ENCODE measurements at regions not wholly inside any gene's neighbourhood (a gene's known extent, or its start where the extent isn't known, plus 50 kb on each side); places are given as distances from the start of the nearest gene placed in this dataset.

DNA sequence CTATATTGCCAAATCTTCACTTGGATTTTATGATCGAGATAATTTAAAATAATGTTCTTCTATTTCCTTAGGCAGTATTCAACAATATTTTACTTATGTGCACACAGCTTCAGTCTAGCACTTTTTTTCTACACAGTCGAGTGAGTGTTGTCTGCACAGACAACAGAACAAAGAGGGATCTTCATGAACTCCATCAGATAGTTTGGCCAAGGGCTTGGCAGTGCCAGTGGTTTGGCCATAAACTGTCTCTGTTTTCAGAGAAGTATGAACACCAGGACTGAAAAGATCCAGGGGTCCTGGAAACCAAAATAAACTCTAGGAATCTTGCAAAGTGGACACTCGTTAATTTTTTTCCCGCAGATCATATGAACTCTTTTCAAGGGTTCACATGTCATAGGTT, 547.3 kb downstream of the PLCL1 start:
- DNase-seq (ENCODE audit: low read depth, low spot score) = no peak

GRCh38 chr2:198347946-198348345, 543.6 kb downstream of the PLCL1 start:
- no peak for DNase-seq (ENCODE audit: low read depth, low spot score)

DNA sequence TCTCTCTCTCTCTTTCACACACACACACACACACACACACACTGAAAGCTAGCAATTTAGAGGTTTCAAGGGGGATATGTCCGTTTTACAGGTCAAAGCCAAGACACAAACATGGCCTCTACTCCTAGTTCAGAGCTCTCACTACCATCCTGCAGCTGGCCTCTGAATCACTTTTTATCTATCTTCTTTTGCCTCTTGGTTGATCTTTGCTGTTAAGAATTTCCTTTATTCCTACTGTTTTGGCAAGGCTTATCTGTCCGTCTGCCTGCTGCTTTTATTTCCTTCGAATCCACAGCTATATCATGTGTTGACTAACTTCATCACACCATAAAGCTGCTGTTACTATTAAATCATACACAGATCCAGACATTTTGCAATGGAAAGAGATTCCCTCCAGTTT, 543.0 kb downstream of the PLCL1 start:
- no peak for DNase-seq (ENCODE audit: low read depth, low spot score)

DNA sequence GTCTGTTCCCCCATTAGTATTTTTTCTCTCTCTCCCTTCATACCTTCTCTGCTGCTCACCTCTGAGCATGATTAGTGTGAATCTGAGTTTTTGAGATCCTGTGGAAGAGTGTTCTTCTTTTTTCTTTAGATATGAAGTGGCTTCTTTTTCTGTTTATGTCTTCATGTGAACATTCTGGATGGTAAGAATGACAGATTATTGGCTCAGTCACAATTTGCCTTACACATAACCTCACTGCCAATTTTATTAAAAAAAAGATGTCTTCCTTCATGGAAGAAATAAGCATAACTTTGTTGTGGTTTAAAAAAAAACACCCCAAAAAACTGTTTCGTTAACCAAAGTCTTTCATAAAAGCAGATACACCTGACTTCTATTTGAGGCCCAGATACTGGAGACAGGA, 539.1 kb downstream of the PLCL1 start:
- no peak for DNase-seq (ENCODE audit: low read depth, low spot score)

DNA sequence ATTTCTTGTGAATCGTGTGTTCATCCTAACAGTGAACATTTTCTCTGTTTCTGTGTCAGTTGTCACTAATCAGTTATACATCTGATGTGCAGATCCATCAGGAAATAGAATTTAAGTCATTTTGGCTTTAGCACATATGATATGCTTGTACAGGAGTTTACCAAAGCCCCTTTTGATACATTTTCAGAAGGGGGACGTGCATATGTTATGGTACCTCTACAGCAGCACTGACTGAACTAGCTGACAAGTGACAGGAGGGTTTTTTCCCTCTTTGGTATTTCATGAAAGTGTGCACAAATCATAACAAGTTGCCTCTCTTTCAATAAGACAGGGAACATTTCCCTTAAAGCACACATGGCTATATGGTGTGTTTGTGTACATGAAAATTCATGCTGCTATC, 536.5 kb downstream of the PLCL1 start:
- DNase-seq (ENCODE audit: low read depth, low spot score) = no peak

- DNase-seq (ENCODE audit: low read depth, low spot score) = no peak
These were observed 534.7 kb downstream of the PLCL1 start for GRCh38 chr2:198339116-198339515.

DNA sequence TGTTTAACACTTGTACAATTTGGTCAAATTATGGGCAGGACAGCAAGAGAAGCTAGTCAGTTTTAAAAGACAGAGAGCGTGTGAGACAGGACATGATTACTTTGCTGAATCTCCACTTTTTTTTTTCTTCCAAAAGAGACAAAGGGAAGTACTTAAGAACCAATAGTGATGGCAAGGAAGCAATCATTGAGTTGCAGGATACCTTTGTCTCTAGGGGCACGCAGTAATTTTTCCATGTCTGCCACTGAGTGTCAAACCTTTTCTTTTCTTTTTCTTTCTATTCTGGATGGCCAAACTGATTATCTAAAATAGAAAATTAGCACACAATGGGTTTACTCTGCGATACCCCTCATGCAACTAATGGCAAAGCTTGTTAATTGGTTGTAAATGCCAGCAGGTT, 533.0 kb downstream of the PLCL1 start:
- no peak for DNase-seq (ENCODE audit: low read depth, low spot score)

DNA sequence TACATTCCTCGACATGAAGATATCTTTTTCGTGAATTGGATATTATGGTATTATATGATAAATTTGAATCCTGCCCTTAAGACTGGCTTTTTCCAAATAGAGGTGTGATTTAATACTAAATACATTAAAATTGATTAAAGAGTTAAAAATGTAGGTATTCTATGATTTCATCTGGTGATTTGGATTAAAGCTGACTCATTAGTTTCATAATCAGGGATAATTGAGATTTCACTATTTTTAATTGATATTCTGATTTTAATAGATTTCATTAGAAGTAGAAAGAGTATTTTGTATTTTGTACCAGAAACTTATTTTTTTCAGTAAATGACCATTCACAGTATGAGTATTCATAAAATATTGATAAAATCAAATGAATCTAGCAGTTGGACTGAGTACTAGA, 524.1 kb downstream of the PLCL1 start:
- DNase-seq (ENCODE audit: low read depth, low spot score) = no peak

GRCh38 chr2:198327526-198327925, 523.1 kb downstream of the PLCL1 start:
- no peak for DNase-seq (ENCODE audit: low read depth, low spot score)

- DNase-seq (ENCODE audit: low read depth, low spot score) = no peak
These were observed 522.0 kb downstream of the PLCL1 start for GRCh38 chr2:198326431-198326830.

DNA sequence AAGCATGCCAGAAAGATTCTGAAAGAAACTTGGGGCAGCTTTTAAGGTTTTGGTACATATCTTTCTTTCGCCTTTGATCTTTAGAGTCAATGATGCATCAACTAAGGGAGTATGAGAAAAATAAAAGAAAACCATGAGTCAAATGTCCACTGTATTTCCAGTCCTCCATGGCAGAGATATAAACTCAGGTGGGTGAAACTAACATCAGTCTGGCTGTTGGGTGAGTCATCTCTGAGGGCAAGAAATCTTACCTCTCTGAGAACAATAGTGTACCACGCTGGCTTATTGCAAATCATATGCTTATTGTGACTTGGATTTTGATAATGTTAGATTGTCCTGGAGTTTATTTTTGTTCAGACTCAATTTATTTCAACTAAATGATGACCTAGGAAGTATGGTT, 521.0 kb downstream of the PLCL1 start:
- DNase-seq (ENCODE audit: low read depth, low spot score) = no peak

- DNase-seq (ENCODE audit: low read depth, low spot score) = no peak
These were observed 519.7 kb downstream of the PLCL1 start for GRCh38 chr2:198324071-198324470.

DNA sequence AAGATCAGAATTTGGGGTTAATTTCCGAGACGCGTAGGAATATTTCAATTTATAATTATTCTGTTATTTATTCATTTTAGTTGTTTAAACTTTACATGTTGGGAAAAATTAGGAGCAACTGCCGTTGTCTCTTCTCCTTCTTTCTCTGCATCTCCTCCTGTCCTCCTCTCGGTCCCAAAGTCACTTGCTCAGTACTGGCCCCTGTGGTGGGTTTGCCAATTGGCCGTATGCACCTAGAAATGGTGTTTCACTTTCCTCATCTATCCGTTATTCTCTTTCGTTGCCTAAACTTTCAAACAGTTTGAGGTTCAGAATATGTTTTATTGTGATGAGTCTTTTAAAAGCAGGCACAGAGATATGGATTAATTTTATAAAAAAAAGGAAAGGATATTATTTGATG, 517.9 kb downstream of the PLCL1 start:
- no peak for DNase-seq (ENCODE audit: low read depth, low spot score)

DNA sequence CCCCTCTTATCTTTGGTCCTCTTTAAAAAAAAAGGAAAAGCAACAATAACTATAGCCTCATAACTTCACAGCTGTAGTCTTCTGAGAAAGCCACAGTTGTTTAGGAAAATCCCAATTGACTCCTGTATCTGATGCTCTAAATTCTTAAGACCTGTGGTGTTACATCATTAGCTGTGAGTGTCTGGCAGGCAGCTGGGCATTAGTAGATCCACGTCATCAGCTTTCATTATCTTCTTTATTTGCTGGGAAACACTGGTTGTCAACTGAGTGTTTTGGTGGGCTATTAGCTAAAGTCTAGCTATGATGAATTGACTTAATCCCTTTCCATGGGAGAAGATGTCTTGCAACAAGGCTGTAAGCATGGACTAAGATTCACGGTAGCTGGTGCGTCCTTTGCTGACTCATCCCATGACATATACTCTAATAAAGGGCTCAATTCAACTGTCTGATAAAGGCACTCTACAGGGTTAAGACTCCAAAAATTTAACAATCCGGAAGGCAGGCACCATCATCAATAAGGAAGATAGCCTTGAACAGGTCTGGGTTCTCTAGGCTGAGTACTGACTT, 517.2 kb downstream of the PLCL1 start:
- no peak for DNase-seq (ENCODE audit: low read depth, low spot score)

DNA sequence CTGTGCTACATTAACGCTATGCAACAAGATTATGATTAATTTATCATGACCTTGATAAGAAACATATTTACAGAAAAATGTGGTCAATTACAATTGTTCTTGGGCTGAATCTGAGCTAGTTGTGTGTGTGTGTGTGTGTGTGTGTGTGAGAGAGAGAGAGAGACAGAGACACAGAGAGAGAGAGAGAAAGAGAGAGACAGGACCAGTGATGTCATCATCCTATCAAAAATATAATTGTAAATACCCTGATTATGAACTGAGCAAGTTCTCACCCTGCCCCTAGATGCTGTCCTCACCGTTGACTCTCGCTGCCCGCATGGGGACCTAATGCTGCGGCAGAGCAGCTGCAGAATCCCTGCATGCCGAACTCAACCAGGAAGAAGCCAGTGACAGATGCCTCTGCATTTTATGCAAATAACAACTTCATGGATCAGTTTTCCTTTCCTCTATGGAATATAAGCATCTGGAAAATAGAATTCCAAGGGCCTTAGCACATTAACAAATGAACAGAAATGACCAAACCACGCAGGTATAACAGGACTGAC, 512.5 kb downstream of the PLCL1 start:
- DNase-seq (ENCODE audit: low read depth, low spot score) = no peak

GRCh38 chr2:198315791-198316630, 511.6 kb downstream of the PLCL1 start:
- no peak for DNase-seq (ENCODE audit: low read depth, low spot score)

DNA sequence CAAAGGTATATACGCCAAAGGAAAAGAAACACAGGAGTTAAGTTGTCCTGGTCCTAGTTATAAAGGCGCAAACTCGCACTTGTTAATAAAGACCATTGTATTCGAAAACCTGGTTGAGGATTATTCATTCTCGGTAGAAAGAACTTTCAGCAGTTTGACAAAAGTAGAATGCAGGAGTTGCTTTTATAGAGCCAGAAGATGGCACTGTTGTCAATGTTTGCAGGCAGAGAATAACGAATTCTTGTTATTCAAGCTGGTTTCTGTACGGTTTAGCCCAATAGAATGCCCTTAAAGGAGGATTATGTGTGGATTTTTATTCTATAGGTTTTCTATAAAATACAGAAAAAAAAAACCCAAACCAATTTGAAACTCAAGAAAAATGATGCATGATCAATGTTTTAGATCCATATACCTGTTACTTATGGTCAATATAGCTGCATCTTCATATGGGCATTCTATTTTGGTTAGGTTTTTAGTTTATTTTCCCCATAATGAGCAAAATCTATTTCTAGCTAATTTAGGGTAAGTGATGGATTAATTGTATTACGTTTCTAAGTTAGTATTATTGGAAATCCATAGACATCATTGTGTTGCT, 510.3 kb downstream of the PLCL1 start:
- no peak for DNase-seq (ENCODE audit: low read depth, low spot score)

- no peak for DNase-seq (ENCODE audit: low read depth, low spot score)
These were observed 508.4 kb downstream of the PLCL1 start for GRCh38 chr2:198312596-198313483.

DNA sequence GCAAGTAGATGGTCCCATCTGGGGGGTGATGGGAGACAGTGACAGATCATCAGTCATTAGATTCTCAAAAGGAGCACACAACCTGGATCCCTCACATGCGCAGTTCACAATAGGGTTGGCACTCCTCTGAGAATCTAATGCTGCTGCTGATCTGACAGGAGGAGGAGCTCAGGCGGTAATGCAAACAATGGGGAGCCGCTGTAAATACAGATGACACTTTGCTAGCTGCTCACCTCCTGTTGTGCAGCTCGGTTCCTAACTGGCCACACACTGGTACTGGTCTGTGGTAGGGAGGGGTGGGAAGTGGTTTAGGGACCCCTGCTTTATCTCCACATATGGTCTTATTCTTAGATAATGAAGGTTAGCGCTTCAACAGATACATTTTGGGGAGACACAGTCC, 506.6 kb downstream of the PLCL1 start:
- no peak for DNase-seq (ENCODE audit: low read depth, low spot score)

DNA sequence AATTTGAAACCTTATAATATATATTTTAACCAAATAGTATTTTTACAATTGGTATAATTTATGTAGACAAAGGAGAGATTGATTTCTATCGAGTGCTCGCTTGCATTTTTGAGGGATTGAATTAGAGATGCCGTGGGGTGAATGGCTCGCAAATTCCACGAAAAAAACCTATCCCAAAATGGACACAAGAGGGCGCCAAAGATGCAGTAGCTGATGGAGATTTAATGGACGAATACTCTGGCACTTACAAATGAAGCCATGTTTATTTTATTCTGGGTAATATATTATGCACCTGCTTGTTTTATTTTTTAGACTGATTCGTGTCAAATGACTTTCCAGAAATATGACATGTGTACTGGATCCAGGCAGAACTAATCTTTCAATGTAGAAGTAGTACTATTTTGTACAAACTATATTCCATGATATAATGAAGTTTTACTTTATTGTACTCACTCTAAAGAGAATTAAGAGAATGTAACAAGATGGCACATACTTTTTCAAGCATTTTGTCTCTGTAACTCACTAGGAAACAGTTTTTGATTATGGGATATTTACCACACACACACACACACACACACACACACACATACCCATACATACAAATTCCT, 505.4 kb downstream of the PLCL1 start:
- no peak for DNase-seq (ENCODE audit: low read depth, low spot score)

DNA sequence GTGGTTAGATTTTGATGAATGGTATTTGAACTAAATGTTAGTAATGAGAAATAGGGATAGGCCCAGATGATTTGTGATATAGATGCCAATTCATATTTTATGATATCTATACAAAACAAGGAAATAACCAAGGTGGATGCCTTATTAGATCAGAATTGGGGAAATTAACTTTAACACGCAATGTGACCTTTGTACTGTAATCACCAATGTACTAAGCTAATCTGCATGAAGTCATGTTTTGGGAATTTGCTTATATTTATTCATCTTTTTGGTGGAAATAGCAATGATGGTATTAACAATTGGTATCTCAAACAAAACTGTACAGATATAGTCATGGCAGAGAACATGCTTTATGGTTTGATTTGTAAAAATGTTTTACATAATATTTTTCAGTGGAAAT, 504.7 kb downstream of the PLCL1 start:
- DNase-seq (ENCODE audit: low read depth, low spot score) = no peak

All from brain pericyte (primary cell).